Uterus (tissue), 3 donors: ENCODE measurements at regions not wholly inside any gene's neighbourhood (a gene's known extent, or its start where the extent isn't known, plus 50 kb on each side); places are given as distances from the start of the nearest gene placed in this dataset.

Experiments used
- DNase-seq, 2 donors: peaks; one replicate each; pipeline ENCODE4 v3.0.0-alpha.2; 2019 to 2020
- H3K27ac ChIP-seq, 2 donors: fragments of 200-600 bp; sonication (generic); 1 replicate in 1 of 2; 2 replicates in 1 of 2; pipeline ENCODE4 v1.5.1; 2016 to 2018
- H3K27me3 ChIP-seq, 2 donors: fragments of 200-600 bp; sonication (generic); one replicate each; pipeline ENCODE4 v1.5.1; 2018 to 2019; ENCODE audit warnings: control low read depth in 1 of 2
- H3K36me3 ChIP-seq, 2 donors: fragments of 200-600 bp; sonication (generic); one replicate each; pipeline ENCODE4 v1.5.1; 2019; ENCODE audit warnings: control low read depth in 1 of 2
- H3K4me1 ChIP-seq, 2 donors: fragments of 200-600 bp; sonication (generic); one replicate each; pipeline ENCODE4 v1.5.1; 2018 to 2019; ENCODE audit warnings: control low read depth in 1 of 2
- H3K4me3 ChIP-seq, 2 donors: fragments of 200-600 bp; sonication (generic); 1 replicate in 1 of 2; 2 replicates in 1 of 2; pipeline ENCODE4 v1.5.1; 2018 to 2019; ENCODE audit warnings: mild to moderate bottlenecking in 1 of 2
- H3K9me3 ChIP-seq, 2 donors: fragments of 200-600 bp; sonication (generic); one replicate each; pipeline ENCODE4 v1.5.1; 2019; ENCODE audit warnings: control low read depth in 1 of 2
- POLR2A ChIP-seq, 2 donors: fragments of 450-650 bp; IDR thresholded peaks; one replicate each; pipeline ENCODE4 v1.6.1; 2016; ENCODE audit warnings: antibody characterized with exemption in 2 of 2, mild to moderate bottlenecking in 1 of 2, moderate library complexity in 1 of 2
- intact Hi-C: fragments of 100-400 bp; cut with DNase I; formaldehyde crosslinking; loops from one replicate; pipeline ENCODE4 v1.15.1; 2023; ENCODE audit warnings: low total_unique reads
- TF ChIP-seq, protein P1 (sequence below), 4 experiments: fragments of 200-600 bp in 2 of 4; fragments of 450-650 bp in 2 of 4; sonication (generic) in 2 of 4; IDR thresholded peaks; one replicate each; pipeline ENCODE4 v1.5.1; 2016 to 2019; ENCODE audit warnings: antibody characterized with exemption in 4 of 4, mild to moderate bottlenecking in 2 of 4, moderate library complexity in 1 of 4
- donor health status: DM: yes; HTN: yes; CAD: no.

DNA sequence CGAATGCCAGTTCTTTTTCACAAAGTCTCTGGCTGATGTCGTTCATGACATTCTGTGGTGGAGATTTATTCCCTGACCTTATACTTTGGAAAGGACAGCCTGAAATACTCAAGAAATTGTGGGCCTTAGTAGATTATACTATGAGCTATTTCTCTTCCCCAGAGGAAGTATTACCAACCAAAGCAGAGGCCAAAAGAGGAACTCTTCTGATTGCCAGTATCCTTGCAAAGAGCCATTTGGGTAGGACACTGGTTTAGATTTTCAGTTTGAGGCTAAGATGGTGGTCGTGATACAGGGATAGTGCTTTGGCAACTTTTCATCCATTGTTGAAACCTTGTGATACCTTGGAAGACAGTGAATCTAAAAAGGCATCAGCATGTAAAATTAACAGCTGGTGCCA lies 327.3 kb downstream of the HACE1 start:
- Histone ChIP-seq H3K4me3 (no peak overlapping the region), H3K27me3 (no peaks in the 10 kb centered on the region), H3K9me3 (no peaks in the 10 kb centered on the region), H3K4me1 (no peaks in the 10 kb centered on the region), H3K27ac (no peak overlapping the region), H3K36me3 (no peaks in the 10 kb centered on the region)
- intact Hi-C loops = no loop called here
- TF ChIP-seq, protein P1, sequence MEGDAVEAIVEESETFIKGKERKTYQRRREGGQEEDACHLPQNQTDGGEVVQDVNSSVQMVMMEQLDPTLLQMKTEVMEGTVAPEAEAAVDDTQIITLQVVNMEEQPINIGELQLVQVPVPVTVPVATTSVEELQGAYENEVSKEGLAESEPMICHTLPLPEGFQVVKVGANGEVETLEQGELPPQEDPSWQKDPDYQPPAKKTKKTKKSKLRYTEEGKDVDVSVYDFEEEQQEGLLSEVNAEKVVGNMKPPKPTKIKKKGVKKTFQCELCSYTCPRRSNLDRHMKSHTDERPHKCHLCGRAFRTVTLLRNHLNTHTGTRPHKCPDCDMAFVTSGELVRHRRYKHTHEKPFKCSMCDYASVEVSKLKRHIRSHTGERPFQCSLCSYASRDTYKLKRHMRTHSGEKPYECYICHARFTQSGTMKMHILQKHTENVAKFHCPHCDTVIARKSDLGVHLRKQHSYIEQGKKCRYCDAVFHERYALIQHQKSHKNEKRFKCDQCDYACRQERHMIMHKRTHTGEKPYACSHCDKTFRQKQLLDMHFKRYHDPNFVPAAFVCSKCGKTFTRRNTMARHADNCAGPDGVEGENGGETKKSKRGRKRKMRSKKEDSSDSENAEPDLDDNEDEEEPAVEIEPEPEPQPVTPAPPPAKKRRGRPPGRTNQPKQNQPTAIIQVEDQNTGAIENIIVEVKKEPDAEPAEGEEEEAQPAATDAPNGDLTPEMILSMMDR (IDR thresholded peaks at IDR 0.05) = no peak
- TF ChIP-seq POLR2A (IDR thresholded peaks at IDR 0.05) = no peak
- DNase-seq = no peak

DNA sequence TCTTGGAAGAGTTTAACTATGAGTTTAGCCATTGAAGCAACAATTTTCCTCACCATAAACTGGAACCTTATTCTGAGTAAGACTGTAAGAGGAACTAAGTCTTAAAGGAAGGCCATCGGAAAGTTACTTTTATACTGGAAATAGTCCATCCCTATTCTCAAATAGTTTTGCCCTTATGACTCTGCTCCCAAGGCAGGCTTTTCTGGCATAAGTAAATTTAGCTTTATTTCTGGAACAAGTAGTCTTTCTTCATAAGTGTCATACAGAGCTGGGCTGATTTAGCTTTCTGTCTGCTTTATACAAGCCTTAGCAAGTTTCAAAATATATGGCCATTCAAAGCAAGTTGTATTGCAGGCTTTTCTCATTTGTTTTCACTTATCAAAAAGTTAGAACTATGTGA lies 328.1 kb downstream of the HACE1 start:
- Histone ChIP-seq H3K36me3 (no peaks in the 10 kb centered on the region), H3K4me1 (no peaks in the 10 kb centered on the region), H3K27ac (no peak overlapping the region), H3K27me3 (no peaks in the 10 kb centered on the region), H3K4me3 (no peak overlapping the region), H3K9me3 (no peaks in the 10 kb centered on the region)
- intact Hi-C loops = no loop called here
- TF ChIP-seq, protein P1 (IDR thresholded peaks at IDR 0.05) = no peak
- TF ChIP-seq POLR2A (IDR thresholded peaks at IDR 0.05) = no peak
- DNase-seq = no peak

DNA sequence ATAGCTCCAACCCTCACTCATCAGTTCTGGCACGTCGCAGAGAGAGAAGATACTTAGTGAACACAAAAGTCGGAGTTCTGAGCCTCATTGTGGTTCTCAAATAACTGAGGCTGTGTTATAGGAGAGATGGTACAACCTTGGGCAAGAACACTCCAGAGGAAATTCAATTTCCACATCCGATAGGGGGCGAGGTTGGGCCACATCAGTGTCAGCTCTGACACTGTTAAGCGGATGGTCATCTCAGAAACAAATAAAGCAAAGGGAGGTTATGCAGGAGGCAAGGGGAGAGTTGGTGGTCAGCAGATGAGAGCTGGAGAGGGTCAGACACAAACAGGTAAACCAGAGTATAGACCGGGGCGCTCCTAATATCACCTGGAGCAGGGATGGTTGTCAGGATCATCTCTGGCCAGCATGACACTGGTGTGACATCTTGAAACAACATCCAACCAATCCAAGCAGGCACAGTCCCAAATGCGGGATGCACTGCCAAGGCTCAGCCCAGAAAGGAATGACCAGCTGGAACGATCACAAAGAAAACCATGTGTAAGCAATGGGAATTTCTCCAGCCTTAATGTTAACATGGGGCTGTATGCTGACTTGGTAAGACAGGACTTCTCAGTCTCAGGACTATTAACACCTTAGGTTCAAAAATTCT lies 331.8 kb downstream of the HACE1 start:
- no peaks in the 10 kb centered on the region for H3K4me1 ChIP-seq
- intact Hi-C loops = loop anchor here (10.0 kb wide), 1 partner anchor 487 kb away; no protein-coding TSS in a partner anchor
- no peaks in the 10 kb centered on the region for H3K27me3 ChIP-seq
- peak in 1 of 2 donors; percentile 14 for DNase-seq
- H3K4me3 ChIP-seq = no peak overlapping the region
- no peak for TF ChIP-seq POLR2A (IDR thresholded peaks at IDR 0.05)
- TF ChIP-seq, protein P1 (IDR thresholded peaks at IDR 0.05) = no peak
- no peak overlapping the region for H3K27ac ChIP-seq
- no peaks in the 10 kb centered on the region for H3K36me3 ChIP-seq
- H3K9me3 ChIP-seq = no peaks in the 10 kb centered on the region

DNA sequence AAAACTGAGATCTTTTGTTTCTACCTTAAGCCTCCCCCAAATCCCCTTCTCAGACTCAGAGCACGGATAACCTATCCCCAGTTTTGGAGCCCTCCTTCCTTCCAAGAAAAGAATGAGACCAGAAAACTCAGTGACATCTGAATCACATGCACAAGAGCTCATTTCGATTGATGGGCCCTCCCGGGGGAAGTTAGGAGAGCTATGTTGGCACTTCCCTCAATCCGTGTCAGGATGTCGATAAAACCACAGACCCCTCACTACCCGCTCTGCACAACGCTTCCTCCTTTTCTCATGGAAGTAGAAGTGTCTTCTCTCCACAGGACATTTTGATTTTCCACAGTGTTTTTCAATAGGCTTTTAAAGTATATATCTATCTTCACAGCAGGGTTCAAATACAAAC lies 332.4 kb downstream of the HACE1 start:
- intact Hi-C loops = loop anchor here (10.0 kb wide), 1 partner anchor 487 kb away; no protein-coding TSS in a partner anchor
- Histone ChIP-seq H3K4me3 (no peak overlapping the region), H3K9me3 (no peaks in the 10 kb centered on the region), H3K27ac (no peak overlapping the region), H3K4me1 (no peaks in the 10 kb centered on the region), H3K27me3 (no peaks in the 10 kb centered on the region), H3K36me3 (no peaks in the 10 kb centered on the region)
- TF ChIP-seq, protein P1 (IDR thresholded peaks at IDR 0.05) = no peak
- no peak for TF ChIP-seq POLR2A (IDR thresholded peaks at IDR 0.05)
- no peak for DNase-seq

DNA sequence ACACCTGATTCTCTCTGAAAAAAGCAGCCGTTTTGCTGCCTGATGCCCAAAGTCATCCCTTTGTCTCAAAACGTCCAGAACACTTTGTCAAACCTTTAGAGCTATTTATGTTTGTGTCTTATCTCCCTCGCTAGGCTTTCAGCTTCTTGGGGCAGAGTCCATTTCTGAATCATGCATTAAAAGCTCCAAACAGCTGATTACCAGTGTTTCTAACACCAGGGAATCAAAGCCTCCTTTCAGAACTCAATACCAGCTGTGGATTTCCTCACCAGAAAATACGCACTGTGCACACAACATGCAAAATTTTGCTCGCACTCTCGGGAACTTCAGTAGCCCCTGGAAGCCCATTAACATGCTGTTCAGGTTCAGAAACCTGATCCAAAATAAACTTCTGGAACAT lies 333.3 kb downstream of the HACE1 start:
- no peak for DNase-seq
- Histone ChIP-seq H3K4me3 (no peak overlapping the region), H3K9me3 (no peaks in the 10 kb centered on the region), H3K27me3 (no peaks in the 10 kb centered on the region), H3K27ac (no peak overlapping the region), H3K36me3 (no peaks in the 10 kb centered on the region), H3K4me1 (no peaks in the 10 kb centered on the region)
- intact Hi-C loops = loop anchor here (10.0 kb wide), 1 partner anchor 488 kb away; no protein-coding TSS in a partner anchor
- TF ChIP-seq, protein P1 (IDR thresholded peaks at IDR 0.05) = no peak
- TF ChIP-seq POLR2A (IDR thresholded peaks at IDR 0.05) = no peak
